Stimulated activated CD8-positive, alpha-beta memory T cell treated with anti-CD3 and anti-CD28 coated beads, Interleukin-12 subunit alpha, Interleukin-12 subunit beta, amount 100 ng/mL, for 1 hour (primary cell): ENCODE measurements at regions not wholly inside any gene's neighbourhood (a gene's known extent, or its start where the extent isn't known, plus 50 kb on each side); places are given as distances from the start of the nearest gene placed in this dataset.

Experiments
- DNase-seq: peaks from one replicate; pipeline ENCODE4 v3.0.0-alpha.2; 2020; ENCODE audit warnings: low read depth

DNA sequence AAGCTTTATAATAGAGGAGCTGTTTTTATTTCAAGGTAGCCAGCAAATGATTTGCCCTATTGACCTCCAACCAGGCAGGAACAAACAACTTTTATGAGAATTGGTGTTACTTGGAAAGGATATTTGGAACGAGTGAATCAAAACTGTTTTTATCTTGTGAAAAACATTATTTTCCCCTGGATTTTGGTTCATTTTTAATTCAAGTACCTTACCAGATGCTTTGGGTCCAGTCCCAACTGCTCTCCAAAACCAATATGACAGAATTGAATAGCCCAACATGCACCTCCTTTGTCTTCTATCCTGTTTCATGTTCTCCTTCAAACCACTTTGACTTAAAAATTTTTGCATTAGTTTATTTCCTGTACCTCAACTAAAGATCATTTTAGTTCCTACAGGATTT is 178.6 kb upstream of the RBMS1 start:
- DNase-seq, result no peak

- DNase-seq, result no peak
Measured at GRCh38 chr2:160674146-160674750, 180.6 kb upstream of the RBMS1 start.

- no peak for DNase-seq
Measured at GRCh38 chr2:160679686-160680085, 186.1 kb upstream of the RBMS1 start.

GRCh38 chr2:160680294-160680693 is 186.7 kb upstream of the RBMS1 start:
- DNase-seq, result no peak

- no peak for DNase-seq
Measured at GRCh38 chr2:160680974-160681373, 187.4 kb upstream of the RBMS1 start.

GRCh38 chr2:160683206-160683605 is 189.6 kb upstream of the RBMS1 start:
- DNase-seq, result no peak

DNA sequence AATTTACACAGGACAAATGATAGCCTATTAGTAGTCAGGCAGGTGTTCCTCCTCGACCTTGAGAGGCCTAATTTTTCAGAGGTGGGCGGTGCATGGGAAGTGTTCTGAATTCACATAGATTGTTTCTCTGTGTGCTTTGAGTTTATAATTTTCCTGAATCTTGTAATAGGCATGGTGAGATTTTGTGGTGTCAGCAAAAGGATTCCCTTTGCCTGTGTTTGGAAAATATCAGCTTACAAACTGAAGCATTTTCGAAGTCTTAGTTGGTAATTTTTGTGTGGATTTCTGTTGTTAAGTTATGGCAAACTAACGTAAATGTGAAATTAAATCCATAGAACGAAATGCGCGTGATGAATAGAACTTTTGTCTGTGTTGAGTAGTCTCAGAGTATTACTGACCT is 194.0 kb upstream of the RBMS1 start:
- no peak for DNase-seq

- DNase-seq, result no peak
Measured at GRCh38 chr2:160689441-160689840, 195.8 kb upstream of the RBMS1 start.

GRCh38 chr2:160694221-160694620 is 200.6 kb upstream of the RBMS1 start:
- DNase-seq, result no peak

- DNase-seq, result no peak
Measured at GRCh38 chr2:160694631-160695030, 201.0 kb upstream of the RBMS1 start.

- DNase-seq, result no peak
Measured at GRCh38 chr2:160695402-160696086, 201.9 kb upstream of the RBMS1 start.

- DNase-seq, result no peak
Measured at GRCh38 chr2:160696087-160696452, 202.5 kb upstream of the RBMS1 start.

DNA sequence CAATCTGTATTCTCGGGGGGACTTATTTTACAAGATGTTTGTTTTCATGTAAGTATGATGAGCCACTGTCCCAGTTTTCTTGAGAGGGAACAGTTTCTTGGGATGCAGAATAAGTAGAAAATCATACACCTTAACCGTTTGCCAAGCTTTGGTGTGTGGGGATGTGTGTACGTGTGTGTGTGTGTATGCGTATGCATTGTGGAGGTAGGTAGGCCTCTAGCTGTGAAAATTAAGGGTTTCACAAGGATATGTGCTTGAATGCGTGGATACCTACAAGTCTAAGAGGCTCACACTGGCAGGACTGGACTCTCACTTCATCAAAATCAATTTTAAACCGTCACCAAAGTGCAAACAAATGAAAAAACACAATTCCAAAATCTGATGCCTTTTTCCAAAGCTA is 204.2 kb upstream of the RBMS1 start:
- DNase-seq, result no peak

DNA sequence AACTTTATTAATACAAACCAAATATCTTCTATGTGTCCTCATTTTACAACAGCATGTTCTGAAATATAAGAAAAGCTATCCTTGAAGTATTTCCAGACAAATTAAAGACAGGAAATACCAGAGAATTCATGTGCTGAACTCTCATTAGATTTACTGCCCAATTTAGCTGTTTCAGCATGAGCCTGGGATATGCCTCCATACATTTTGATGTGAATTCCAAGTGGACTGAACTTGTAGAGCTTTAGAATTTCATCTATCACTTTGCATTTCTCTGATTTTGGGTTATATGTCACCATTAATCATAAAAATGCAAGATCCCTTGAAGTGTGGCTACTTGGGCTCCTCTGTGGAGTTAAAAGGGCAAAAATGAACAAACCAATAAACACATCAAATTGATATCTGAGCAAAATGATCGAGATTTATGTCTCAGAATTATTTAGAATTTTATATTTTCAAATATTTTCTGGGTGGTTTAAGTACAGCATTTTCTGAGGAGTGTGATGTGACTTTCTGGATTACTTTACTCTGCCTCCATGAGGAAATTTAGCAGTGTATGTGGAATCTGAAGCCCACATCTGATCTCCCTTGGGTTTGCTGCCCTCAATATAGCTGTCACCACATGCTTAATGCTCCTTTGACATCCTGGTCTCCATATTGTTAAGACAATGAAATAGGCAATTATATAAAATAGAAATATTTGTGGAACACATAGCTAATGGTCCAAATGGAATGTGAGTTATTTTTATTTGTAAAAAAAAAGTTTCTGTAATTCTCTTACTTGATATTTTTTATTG is 206.6 kb upstream of the RBMS1 start:
- DNase-seq, result no peak

- DNase-seq, result no peak
Measured at GRCh38 chr2:160701822-160702221, 208.2 kb upstream of the RBMS1 start.

- no peak for DNase-seq
Measured at GRCh38 chr2:160702754-160703153, 209.1 kb upstream of the RBMS1 start.

- no peak for DNase-seq
Measured at GRCh38 chr2:160703648-160704585, 210.3 kb upstream of the RBMS1 start.

DNA sequence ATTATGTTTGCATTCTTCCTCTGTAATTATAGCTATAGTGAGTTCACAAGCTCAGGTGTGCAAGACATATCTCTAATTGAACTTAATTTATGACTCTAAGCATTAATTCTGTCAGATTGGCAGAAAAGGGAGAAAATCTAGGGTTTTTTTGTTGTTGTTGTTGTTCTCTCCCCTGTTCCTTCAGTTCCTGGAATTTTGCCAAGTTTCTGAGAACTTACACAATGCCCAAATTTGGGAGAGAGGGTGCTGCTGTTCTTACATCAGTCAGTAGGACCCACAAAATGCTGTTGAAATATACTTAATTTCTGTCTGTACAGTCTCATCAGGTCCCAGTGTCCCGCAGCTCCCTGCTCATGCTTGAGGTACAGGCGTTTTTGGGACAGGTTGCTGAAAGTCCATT is 221.8 kb upstream of the RBMS1 start:
- DNase-seq, result no peak

- no peak for DNase-seq
Measured at GRCh38 chr2:160719116-160719515, 225.5 kb upstream of the RBMS1 start.

GRCh38 chr2:160720098-160720497 is 226.5 kb upstream of the RBMS1 start:
- no peak for DNase-seq

DNA sequence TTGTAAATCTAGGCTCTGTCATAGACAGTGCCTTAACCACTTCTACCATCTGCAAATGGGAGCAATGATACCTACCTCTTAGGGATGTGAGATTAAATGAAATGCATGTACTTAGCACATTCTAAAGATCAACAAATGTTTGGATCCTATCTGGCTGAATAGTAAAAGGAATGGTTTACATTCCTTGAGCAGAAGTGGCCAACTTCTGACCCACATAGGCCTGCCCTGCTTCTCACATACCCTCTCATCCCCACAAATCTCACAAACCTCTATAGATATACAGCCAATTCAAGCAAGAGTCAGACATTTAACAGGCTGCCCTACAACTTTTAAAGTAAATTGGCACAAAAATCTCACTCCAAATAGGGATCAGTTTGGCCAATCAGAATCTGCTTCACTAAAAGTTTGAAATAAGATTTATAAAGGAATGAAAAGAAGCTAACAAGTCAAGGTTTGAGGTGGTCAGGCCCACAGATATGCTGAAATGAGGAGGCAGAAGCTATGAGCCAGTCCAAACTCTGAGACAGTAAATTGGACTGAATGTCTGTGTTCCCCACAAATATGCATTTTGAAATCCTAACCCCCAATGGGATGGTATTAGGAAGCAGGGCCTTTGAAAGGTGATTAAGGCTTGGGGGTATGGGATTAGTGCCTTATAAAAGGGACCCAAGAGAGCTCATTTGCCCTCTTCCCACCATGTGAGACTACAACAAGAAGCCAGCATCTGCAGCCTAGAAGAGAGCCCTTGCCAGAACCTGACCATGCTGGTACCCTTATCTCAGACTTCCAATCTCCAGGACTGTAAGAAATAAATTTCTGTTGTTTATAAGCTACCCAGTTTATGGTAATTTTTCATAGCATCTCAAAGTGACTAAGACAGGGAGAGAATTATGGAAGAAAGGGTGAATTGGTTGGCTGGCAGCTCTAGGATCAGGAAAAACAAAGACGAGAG is 227.8 kb upstream of the RBMS1 start:
- DNase-seq, result no peak
